Gastroesophageal sphincter (tissue), 3 donors: ENCODE measurements at regions not wholly inside any gene's neighbourhood (a gene's known extent, or its start where the extent isn't known, plus 50 kb on each side); places are given as distances from the start of the nearest gene placed in this dataset.

Source experiments
- CTCF ChIP-seq, 4 experiments: fragments of 200-600 bp in 2 of 4; fragments of 450-650 bp in 2 of 4; sonication (generic) in 1 of 4; IDR thresholded peaks; one replicate each; pipeline ENCODE4 v1.5.1; 2017 to 2019; ENCODE audit warnings: antibody characterized with exemption in 4 of 4, mild to moderate bottlenecking in 2 of 4, moderate library complexity in 2 of 4
- POLR2A ChIP-seq, 2 donors: fragments of 450-650 bp; IDR thresholded peaks; one replicate each; pipeline ENCODE4 v1.6.1; 2017; ENCODE audit warnings: antibody characterized with exemption in 2 of 2, mild to moderate bottlenecking in 2 of 2, moderate library complexity in 1 of 2

DNA sequence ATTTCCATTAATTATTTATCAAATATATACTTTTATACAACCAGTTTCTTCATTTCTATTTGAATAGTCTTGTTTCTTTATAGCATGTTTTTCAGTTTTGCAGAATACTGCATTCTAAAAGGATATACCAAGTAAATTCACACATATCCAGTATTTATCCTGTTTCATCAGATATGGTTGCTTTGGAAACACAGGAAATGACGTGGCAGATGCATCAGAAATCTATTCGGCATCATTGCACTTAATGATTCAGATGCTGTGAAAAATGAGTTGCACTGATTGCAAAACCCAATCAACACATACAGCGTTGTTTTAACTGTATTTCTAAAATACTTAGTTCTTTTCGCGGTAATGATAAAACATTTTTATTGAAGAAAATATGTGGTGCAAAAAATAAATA, 594.9 kb downstream of the CDH26 start:
- no peak for TF ChIP-seq POLR2A (IDR thresholded peaks at IDR 0.05)
- no peak for TF ChIP-seq CTCF (IDR thresholded peaks at IDR 0.05)
